ENCODE measurements at regions not wholly inside any gene's neighbourhood (a gene's known extent, or its start where the extent isn't known, plus 50 kb on each side); places are given as distances from the start of the nearest gene placed in this dataset.

DNA sequence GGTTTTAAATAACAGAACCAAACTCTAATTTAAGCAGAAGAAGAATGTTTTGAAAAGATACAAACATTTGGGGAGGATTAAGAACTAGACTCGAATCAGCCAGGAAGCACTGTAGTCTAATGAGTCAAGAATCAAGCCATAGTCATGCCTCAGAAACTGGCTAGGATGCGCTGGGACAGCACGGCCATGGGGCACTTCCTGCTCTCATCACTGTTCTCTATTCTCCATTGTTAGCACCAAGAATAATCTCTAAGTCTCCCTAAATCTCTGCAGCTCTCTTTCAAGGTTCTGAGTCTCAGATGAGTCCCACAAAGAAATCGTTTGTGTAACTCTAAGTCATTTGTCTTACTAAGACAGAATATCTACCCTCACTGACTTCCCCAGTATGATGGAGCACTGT lies 399.0 kb upstream of the KCNMB2 start:
- no peak for TF ChIP-seq CTCF (IDR thresholded peaks at IDR 0.05)

DNA sequence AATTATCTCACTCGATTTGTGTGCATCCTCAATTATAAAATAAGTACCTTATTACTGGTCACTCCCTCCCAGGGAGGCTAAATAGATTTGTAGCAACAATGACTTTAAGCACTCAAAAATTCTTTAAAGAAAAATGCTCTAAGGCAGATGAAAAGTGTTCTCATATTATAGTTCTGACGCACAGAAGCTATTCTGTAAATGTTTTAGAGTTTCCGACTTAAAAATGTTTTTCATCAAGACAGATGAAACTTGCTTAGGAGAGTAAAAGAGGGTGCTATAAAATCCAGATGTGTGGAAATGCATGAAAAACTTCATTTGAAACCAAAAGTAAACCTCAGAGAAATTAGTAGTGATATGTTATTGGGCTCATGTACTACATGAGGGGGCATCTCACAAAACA lies 398.4 kb upstream of the KCNMB2 start:
- TF ChIP-seq CTCF (IDR thresholded peaks at IDR 0.05), result no peak

GRCh38 chr3:178139116-178139515 lies 397.1 kb upstream of the KCNMB2 start:
- TF ChIP-seq CTCF (IDR thresholded peaks at IDR 0.05), result no peak

DNA sequence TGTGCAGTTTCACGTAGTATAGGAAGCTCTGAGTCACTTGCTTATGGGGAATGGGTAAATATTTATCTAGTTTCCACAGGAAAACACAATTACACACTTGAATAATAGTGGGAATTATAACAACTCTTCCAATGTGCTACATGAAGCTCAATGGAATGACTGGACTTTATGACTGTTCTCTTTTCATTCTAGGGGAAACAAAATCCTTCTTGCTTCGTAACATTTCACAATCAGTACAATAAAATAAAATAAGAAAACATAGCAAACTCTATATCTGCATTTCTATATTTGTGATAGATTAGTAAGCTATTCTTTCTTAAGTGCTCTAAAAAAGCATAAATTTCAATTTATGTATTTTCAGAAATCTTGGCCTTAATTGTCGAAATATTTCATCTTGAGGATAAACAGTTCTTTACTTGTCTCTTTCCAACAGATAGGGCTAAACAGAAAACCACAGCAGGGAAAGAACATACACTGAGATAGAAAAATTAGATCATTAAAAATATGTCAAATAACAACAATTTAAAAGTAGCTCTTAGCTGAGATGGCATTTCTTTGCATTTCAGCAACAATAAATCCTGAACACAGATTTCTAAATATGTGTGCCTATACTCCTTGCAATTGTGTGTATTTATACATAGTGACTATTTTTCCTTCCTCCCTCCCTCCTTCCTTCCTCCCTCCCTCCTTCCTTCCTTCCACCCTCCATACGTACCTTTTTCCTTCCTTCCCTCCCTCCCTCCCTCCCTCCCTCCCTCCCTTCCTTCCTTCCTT lies 395.5 kb upstream of the KCNMB2 start:
- TF ChIP-seq CTCF (IDR thresholded peaks at IDR 0.05), result no peak

DNA sequence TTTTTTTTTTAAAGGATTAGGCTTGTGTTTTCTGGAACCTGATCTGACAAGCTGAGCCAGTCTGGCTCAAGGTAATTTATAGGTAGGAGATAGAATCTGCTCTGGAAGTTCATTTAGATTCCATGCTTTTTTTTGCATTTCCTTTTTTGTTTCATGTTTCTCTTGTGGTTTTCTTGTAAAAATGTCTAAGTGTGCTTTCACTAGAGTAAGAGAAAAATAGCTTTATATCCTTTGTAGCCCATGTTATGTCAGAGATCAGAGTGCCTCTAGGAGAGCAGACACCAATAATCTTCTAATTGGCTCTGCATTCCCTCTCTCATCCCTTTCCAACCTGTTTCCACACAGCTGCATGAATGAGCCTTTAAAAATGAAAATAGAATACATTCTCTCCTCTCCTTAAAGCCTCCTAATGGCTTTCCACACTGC lies 389.8 kb upstream of the KCNMB2 start:
- no peak for TF ChIP-seq CTCF (IDR thresholded peaks at IDR 0.05)

DNA sequence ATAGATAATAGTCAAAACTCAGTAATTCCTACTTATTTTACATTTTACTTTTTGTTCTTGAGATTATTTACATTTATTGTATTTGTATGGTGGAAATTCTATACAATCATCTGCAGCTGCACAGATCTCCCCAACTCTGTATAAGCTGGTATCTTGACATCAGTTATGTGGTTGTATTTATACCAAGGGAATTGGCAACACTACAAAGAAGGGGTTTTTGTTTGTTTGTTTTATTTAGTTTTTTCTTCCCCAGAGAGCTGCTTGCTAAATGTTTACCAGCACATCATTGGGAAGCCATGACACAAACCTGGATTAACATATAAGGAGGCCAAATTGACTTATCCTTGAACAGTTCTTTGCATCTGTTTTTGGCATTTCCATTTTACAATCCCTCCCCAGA lies 389.2 kb upstream of the KCNMB2 start:
- TF ChIP-seq CTCF (IDR thresholded peaks at IDR 0.05), result no peak

DNA sequence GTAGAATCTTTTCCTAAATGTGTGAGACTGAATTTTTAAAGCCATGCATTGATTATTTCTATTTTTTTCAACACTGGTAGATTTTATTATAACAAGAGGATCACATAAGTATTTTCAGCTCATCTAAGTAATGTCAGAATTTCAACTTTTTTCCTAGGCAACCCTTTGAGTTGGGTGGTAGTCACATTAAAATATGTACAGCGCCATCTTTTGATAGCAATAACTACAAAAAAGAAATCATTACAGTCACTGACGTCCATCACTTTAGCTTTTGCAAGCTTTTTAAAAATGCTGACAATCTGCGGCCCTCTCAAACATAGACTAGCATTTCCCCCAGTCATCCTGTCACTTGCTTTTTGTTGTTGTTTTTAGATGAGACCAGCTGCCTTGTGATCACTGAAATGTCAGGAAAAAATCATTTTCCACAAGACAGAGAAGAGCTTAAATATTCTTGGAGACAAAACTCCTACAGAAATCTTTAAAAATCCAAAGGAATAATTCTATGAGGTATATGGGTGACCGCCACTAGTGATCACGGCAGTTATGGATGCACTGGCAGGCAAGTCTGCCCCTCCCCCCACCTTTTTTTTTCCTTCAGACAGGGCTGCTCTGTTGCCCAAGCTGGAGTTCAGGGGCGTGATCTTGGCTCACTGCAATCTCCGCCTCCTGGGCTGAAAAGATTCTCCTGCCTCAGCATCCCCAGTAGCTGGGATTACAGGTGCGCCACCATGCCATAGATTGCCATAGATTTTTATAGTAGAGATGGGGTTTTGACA lies 384.0 kb upstream of the KCNMB2 start:
- TF ChIP-seq CTCF (IDR thresholded peaks at IDR 0.05), result no peak

Data from LNCAP (cell line).